PC-3 (cell line): ENCODE measurements at regions not wholly inside any gene's neighbourhood (a gene's known extent, or its start where the extent isn't known, plus 50 kb on each side); places are given as distances from the start of the nearest gene placed in this dataset.

ENCODE experiments used
- CTCF ChIP-seq: fragments of 300-600 bp; sonication (generic); conservative IDR thresholded peaks from 2 replicates; pipeline ENCODE4 v1.5.1; 2017; ENCODE audit warnings: antibody characterized with exemption, low read depth, mild to moderate bottlenecking, low read length
- EZH2 ChIP-seq: fragments of 300-600 bp; sonication (generic); IDR thresholded peaks from one replicate; pipeline ENCODE4 v1.6.1; 2017; ENCODE audit warnings: antibody characterized with exemption, mild to moderate bottlenecking, low read length; ENCODE audit not compliant: unreplicated experiment
- EZH2phosphoT487 ChIP-seq: fragments of 300-600 bp; sonication (generic); IDR thresholded peaks from 2 replicates; pipeline ENCODE4 v1.6.1; 2018; ENCODE audit warnings: mild to moderate bottlenecking, antibody characterized with exemption, low read length, borderline replicate concordance

GRCh38 chr2:142270990-142271389, 140.2 kb upstream of the LRP1B start:
- TF ChIP-seq CTCF (no peak), EZH2phosphoT487 (no peak), EZH2 (no peak)
